ENCODE measurements at regions not wholly inside any gene's neighbourhood (a gene's known extent, or its start where the extent isn't known, plus 50 kb on each side); places are given as distances from the start of the nearest gene placed in this dataset.

DNA sequence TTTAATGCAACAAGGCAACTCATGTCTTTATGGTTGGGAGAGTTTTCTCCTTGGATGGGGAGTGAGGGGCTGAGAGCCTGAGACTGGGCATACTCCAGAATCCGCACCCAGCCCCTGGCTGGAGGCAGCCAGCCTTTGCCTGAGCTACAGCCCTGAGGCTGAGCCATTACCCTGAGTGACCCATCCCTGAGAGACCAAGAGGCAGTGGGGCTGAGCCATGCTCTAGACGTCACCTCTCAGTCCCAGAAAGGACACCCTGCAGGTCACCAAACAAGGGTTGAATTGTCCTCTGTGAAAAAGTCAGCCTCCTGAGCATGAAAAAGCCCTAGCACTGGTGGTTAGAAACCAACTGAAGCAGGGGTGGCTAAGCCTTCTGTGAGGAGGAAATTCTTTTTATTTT is 151.2 kb upstream of the GATB start:
- Histone ChIP-seq H3K9ac (ENCODE audit: low read length) (no peak overlapping the region), H3K4me1 (ENCODE audit: control insufficient read depth in 1 of 2, insufficient read depth in 2 of 2, low read length in 2 of 2) (no peaks in the 10 kb centered on the region), H3K79me2 (ENCODE audit: insufficient read depth, low read length) (no peaks in the 10 kb centered on the region), H3K4me2 (ENCODE audit: low read length) (no peak overlapping the region), H3K36me3 (ENCODE audit: control insufficient read depth in 1 of 2, insufficient read depth in 2 of 2, low read length in 2 of 2) (no peaks in the 10 kb centered on the region), H3K9me2 (ENCODE audit: insufficient read depth) (no peaks in the 10 kb centered on the region; the same call in 1 of the 2 replicates), H3K27me3 (ENCODE audit: insufficient read depth, low read length) (no peaks in the 10 kb centered on the region; the same call in 1 of the 2 replicates), H4K20me1 (ENCODE audit: insufficient read depth) (no peaks in the 10 kb centered on the region), H3K27ac (ENCODE audit: low read depth, low read length) (no peak overlapping the region), H3K4me3 (replicated peaks in 1 of 2; ENCODE audit: low read depth in 1 of 2, low read length in 2 of 2) (no peak overlapping the region), H3K9me3 (ENCODE audit: control insufficient read depth in 1 of 2, insufficient read depth in 1 of 2, low read depth in 1 of 2, low read length in 2 of 2) (no peaks in the 10 kb centered on the region), H2AFZ (ENCODE audit: low read depth, low read length, poor library complexity, severe bottlenecking) (no peak overlapping the region)
- RAD21 ChIA-PET (ENCODE audit: low non-redundant PET in 1 of 2, low total read pairs in 2 of 2, uncharacterized antibody in 2 of 2, unreplicated experiment in 2 of 2), result no interaction called here
- no peak for TF ChIP-seq SRF (IDR thresholded peaks at IDR 0.05; ENCODE audit: low read depth)
- TF ChIP-seq ZNF274 (IDR thresholded peaks at IDR 0.05; ENCODE audit: low read depth, low read length), result no peak
- no peak for TF ChIP-seq CBX3 (IDR thresholded peaks at IDR 0.05; ENCODE audit: low read depth)
- TF ChIP-seq ELF1 (IDR thresholded peaks at IDR 0.05; ENCODE audit: borderline replicate concordance, low read depth), result no peak
- CTCF ChIA-PET, result no interaction called here
- BruUV-seq (replicated peaks), result no TSS peak
- ATAC-seq, result no peak
- intact Hi-C loops (cut with micrococcal nuclease), result no loop called here
- POLR2A ChIA-PET, result no interaction called here
- no peak for DNase-seq (ENCODE audit: low read depth, low spot score)

DNA sequence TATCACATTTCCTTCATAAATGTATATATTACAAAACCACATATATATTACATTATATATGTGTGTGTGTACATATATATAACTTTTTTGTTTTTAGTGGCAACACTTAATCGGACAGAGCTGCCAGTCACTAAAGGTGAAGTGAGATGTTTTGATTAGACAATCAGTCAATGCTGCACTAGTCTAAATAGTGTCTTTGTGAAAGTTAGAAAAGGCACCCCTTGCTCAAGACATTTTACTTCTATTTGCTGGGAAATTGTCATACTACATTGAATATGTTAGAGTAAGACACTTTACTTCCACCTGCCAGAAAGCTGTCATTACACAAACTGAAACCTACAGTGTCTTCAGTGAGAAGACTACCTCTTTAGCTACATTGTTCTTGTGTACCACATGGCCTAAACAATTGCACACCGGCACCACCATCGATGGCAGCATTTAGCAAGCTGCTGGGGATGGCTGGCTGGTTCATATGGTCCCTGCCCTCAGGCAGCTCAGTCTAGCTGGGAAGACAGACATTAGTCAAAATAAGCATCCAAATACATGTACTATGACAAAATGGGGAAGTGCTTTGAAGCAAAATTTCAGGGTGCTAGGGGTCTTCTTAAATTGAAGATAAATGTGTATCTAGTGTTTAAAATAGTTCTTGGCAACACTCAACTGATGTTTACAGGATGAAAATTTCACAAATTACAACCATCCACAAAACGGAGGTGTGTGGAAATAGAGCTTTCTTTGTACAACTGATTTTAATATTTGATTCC is 148.1 kb upstream of the GATB start:
- Histone ChIP-seq H3K27ac (ENCODE audit: low read depth, low read length) (no peak overlapping the region), H3K36me3 (ENCODE audit: control insufficient read depth in 1 of 2, insufficient read depth in 2 of 2, low read length in 2 of 2) (no peaks in the 10 kb centered on the region), H3K9ac (ENCODE audit: low read length) (no peak overlapping the region), H3K79me2 (ENCODE audit: insufficient read depth, low read length) (no peaks in the 10 kb centered on the region), H3K9me2 (ENCODE audit: insufficient read depth) (no peaks in the 10 kb centered on the region; the same call in 1 of the 2 replicates), H4K20me1 (ENCODE audit: insufficient read depth) (no peaks in the 10 kb centered on the region), H3K4me1 (ENCODE audit: control insufficient read depth in 1 of 2, insufficient read depth in 2 of 2, low read length in 2 of 2) (no peaks in the 10 kb centered on the region), H3K4me3 (replicated peaks in 1 of 2; ENCODE audit: low read depth in 1 of 2, low read length in 2 of 2) (no peak overlapping the region), H3K4me2 (ENCODE audit: low read length) (no peak overlapping the region), H3K27me3 (ENCODE audit: insufficient read depth, low read length) (no peaks in the 10 kb centered on the region; the same call in 1 of the 2 replicates), H2AFZ (ENCODE audit: low read depth, low read length, poor library complexity, severe bottlenecking) (no peak overlapping the region), H3K9me3 (ENCODE audit: control insufficient read depth in 1 of 2, insufficient read depth in 1 of 2, low read depth in 1 of 2, low read length in 2 of 2) (no peaks in the 10 kb centered on the region)
- no peak for ATAC-seq
- intact Hi-C loops (cut with micrococcal nuclease), result no loop called here
- ChIA-PET POLR2A (no interaction called here), RAD21 (ENCODE audit: low non-redundant PET in 1 of 2, low total read pairs in 2 of 2, uncharacterized antibody in 2 of 2, unreplicated experiment in 2 of 2) (no interaction called here), CTCF (no interaction called here)
- DNase-seq (ENCODE audit: low read depth, low spot score), result no peak
- BruUV-seq (replicated peaks), result no TSS peak
- TF ChIP-seq CEBPB (IDR thresholded peaks at IDR 0.05; ENCODE audit: low read depth), result no peak
- no peak for TF ChIP-seq EZH2 (IDR thresholded peaks at IDR 0.05)
- no peak for TF ChIP-seq EGR1 (IDR thresholded peaks at IDR 0.05; ENCODE audit: low read depth)
- no peak for TF ChIP-seq EZH2phosphoT487 (IDR thresholded peaks at IDR 0.05; ENCODE audit: borderline replicate concordance)
- TF ChIP-seq, protein P1, sequence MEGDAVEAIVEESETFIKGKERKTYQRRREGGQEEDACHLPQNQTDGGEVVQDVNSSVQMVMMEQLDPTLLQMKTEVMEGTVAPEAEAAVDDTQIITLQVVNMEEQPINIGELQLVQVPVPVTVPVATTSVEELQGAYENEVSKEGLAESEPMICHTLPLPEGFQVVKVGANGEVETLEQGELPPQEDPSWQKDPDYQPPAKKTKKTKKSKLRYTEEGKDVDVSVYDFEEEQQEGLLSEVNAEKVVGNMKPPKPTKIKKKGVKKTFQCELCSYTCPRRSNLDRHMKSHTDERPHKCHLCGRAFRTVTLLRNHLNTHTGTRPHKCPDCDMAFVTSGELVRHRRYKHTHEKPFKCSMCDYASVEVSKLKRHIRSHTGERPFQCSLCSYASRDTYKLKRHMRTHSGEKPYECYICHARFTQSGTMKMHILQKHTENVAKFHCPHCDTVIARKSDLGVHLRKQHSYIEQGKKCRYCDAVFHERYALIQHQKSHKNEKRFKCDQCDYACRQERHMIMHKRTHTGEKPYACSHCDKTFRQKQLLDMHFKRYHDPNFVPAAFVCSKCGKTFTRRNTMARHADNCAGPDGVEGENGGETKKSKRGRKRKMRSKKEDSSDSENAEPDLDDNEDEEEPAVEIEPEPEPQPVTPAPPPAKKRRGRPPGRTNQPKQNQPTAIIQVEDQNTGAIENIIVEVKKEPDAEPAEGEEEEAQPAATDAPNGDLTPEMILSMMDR (IDR thresholded peaks at IDR 0.05 in 2 of 3, conservative IDR thresholded peaks at IDR 0.05 in 1 of 3; ENCODE audit: borderline replicate concordance in 1 of 3, insufficient read depth in 1 of 3, low read depth in 2 of 3, low read length in 2 of 3), result no peak
- no peak for TF ChIP-seq POLR2A (IDR thresholded peaks at IDR 0.05; ENCODE audit: borderline replicate concordance, extremely low read depth, insufficient read depth, insufficient read length)
- TF ChIP-seq YY1 (IDR thresholded peaks at IDR 0.05; ENCODE audit: extremely low read depth, insufficient replicate concordance, low read depth, low read length), result no peak
